GM12878 (cell line): ENCODE measurements at regions not wholly inside any gene's neighbourhood (a gene's known extent, or its start where the extent isn't known, plus 50 kb on each side); places are given as distances from the start of the nearest gene placed in this dataset.

Source experiments
- CTCF ChIP-seq, 3 experiments: IDR thresholded peaks in 2 of 3; conservative IDR thresholded peaks in 1 of 3; 2 replicates each; pipeline ENCODE4 v1.5.1; 2011; ENCODE audit warnings: low read depth in 3 of 3, low read length in 3 of 3, mild to moderate bottlenecking in 3 of 3, control low read depth in 2 of 3, moderate library complexity in 2 of 3, inconsistent platforms in 1 of 3, mixed read lengths in 1 of 3; ENCODE audit not compliant: control insufficient read depth in 2 of 3, insufficient read depth in 1 of 3; ENCODE audit errors: extremely low read depth in 1 of 3
- EZH2 ChIP-seq: IDR thresholded peaks from 2 replicates; pipeline ENCODE4 v1.6.1; 2012; ENCODE audit warnings: low read depth, mild to moderate bottlenecking, control low read depth, inconsistent platforms, low read length, borderline replicate concordance; ENCODE audit not compliant: control insufficient read depth
- FOXK2 ChIP-seq: fragments of 450-650 bp; IDR thresholded peaks from 2 replicates; pipeline ENCODE4 v1.6.1; 2017; ENCODE audit warnings: mild to moderate bottlenecking, moderate library complexity
- FOXM1 ChIP-seq: IDR thresholded peaks from 2 replicates; pipeline ENCODE4 v1.6.1; 2012; ENCODE audit warnings: low read depth, mild to moderate bottlenecking, inconsistent platforms, low read length, moderate library complexity
- NFIC ChIP-seq: IDR thresholded peaks from 2 replicates; pipeline ENCODE4 v1.6.1; 2012; ENCODE audit warnings: low read depth, mild to moderate bottlenecking, inconsistent platforms, low read length, moderate library complexity
- POLR2AphosphoS5 ChIP-seq: IDR thresholded peaks from 2 replicates; pipeline ENCODE4 v1.6.1; 2011; ENCODE audit warnings: mild to moderate bottlenecking, low read length, inconsistent platforms
- SMARCA5 ChIP-seq: fragments of 450-650 bp; IDR thresholded peaks from 2 replicates; pipeline ENCODE4 v1.6.1; 2017; ENCODE audit warnings: mild to moderate bottlenecking
- TARDBP ChIP-seq: IDR thresholded peaks from 2 replicates; pipeline ENCODE4 v1.6.1; 2016; ENCODE audit warnings: borderline replicate concordance
- USF2 ChIP-seq: IDR thresholded peaks from 2 replicates; pipeline ENCODE4 v1.6.1; 2011; ENCODE audit warnings: low read depth, low read length, improper control_type of control experiment, borderline replicate concordance
- TF ChIP-seq, protein P1 (sequence below): fragments of 450-650 bp; IDR thresholded peaks from 2 replicates; pipeline ENCODE4 v1.6.1; 2016; ENCODE audit warnings: mild to moderate bottlenecking

GRCh38 chr15:81604713-81605112 is 230.7 kb upstream of the TMC3 start:
- TF ChIP-seq NFIC (no peak), POLR2AphosphoS5 (no peak), CTCF (IDR thresholded peaks at IDR 0.05 in 2 of 3, conservative IDR thresholded peaks at IDR 0.05 in 1 of 3; ENCODE audit: control insufficient read depth in 2 of 3, extremely low read depth in 1 of 3, insufficient read depth in 1 of 3, low read depth in 3 of 3, low read length in 3 of 3) (no peak), EZH2 (no peak), FOXM1 (no peak), SMARCA5 (no peak), USF2 (no peak), TARDBP (no peak), FOXK2 (no peak)
- TF ChIP-seq, protein P1, sequence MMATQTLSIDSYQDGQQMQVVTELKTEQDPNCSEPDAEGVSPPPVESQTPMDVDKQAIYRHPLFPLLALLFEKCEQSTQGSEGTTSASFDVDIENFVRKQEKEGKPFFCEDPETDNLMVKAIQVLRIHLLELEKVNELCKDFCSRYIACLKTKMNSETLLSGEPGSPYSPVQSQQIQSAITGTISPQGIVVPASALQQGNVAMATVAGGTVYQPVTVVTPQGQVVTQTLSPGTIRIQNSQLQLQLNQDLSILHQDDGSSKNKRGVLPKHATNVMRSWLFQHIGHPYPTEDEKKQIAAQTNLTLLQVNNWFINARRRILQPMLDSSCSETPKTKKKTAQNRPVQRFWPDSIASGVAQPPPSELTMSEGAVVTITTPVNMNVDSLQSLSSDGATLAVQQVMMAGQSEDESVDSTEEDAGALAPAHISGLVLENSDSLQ, result no peak
